ENCODE measurements at regions not wholly inside any gene's neighbourhood (a gene's known extent, or its start where the extent isn't known, plus 50 kb on each side); places are given as distances from the start of the nearest gene placed in this dataset.
"Not testable (repeated sequence)": the region's sequence is repeated elsewhere in the genome, so short reads cannot be mapped to it uniquely, and the experiment has no call there.

DNA sequence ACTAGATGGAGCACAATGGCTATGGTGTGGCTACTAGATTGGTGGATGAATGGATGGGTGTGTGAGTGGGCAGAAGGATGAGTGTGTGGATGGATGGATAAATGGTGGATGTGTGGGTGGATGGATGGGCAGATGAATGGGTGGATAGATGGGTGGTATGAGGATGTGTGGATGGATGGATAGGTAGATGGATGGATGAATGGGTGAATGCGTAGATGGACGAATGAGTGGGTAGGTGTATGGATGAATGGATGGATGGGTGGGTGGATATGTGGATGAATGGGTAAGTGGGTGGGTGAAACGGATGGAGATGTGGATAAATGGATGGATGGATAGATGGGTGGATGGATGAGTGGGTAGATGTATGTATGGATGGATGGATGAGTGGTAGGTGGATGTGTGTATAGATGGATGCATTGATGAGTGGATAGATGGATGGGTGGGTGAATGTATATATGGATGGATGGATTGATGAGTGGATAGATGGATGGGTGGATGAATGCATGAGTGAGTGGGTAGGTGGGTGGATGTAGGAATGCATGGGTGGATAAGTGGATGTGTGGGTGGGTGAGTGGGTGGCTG, 114.2 kb downstream of the TEX29 start:
- no peak for DNase-seq (ENCODE audit: extremely low read depth, low read depth)
- TF ChIP-seq, protein P1, sequence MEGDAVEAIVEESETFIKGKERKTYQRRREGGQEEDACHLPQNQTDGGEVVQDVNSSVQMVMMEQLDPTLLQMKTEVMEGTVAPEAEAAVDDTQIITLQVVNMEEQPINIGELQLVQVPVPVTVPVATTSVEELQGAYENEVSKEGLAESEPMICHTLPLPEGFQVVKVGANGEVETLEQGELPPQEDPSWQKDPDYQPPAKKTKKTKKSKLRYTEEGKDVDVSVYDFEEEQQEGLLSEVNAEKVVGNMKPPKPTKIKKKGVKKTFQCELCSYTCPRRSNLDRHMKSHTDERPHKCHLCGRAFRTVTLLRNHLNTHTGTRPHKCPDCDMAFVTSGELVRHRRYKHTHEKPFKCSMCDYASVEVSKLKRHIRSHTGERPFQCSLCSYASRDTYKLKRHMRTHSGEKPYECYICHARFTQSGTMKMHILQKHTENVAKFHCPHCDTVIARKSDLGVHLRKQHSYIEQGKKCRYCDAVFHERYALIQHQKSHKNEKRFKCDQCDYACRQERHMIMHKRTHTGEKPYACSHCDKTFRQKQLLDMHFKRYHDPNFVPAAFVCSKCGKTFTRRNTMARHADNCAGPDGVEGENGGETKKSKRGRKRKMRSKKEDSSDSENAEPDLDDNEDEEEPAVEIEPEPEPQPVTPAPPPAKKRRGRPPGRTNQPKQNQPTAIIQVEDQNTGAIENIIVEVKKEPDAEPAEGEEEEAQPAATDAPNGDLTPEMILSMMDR (IDR thresholded peaks at IDR 0.05; ENCODE audit: low read depth, low read length) = no peak

DNA sequence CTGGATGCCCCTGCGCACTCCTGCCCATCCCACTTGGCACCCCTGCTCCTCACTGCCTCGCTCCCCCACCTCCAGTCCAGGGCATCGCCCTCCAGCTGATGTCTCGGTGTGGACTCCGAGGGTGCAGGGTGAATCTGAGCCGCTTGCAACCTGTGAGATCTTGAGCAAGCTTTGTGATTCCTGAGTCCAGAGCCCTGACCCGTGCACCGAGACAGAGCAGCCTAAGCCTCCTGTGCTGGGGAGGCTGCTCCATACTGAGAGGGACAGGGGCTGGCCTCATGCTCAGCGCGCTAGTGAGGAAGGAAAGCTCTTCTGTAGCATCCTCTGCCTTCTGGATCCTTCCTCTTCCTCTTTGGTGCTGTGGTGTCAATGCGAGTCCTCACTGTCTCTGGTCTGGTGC, 116.0 kb downstream of the TEX29 start:
- TF ChIP-seq, protein P1 (IDR thresholded peaks at IDR 0.05; ENCODE audit: low read depth, low read length) = no peak
- no peak for DNase-seq (ENCODE audit: extremely low read depth, low read depth)

DNA sequence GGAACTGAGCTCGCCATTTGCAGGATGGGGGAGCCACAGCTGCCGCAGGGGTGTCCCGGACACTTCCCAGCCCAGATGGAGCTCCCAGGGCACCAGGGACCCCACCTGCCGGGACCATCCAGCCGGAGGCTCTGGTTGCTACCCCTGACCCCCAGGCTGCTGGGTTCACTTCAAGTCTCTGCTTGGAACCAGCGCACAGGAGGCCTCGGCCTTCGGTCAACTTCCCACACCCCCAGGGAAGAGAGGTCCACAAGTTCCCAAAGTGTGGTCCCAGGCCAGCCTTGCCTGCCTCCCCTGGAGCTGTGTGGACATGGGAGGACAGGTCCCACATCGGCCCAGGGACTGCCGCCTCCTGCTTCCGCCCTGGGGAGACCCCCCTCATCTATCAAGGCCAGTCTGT, 117.0 kb downstream of the TEX29 start:
- TF ChIP-seq, protein P1 (IDR thresholded peaks at IDR 0.05; ENCODE audit: low read depth, low read length) = no peak
- DNase-seq (ENCODE audit: extremely low read depth, low read depth) = no peak

- DNase-seq (ENCODE audit: extremely low read depth, low read depth) = no peak
- TF ChIP-seq, protein P1 (IDR thresholded peaks at IDR 0.05; ENCODE audit: low read depth, low read length) = no peak
Observed at GRCh38 chr13:111437856-111438547, 117.6 kb downstream of the TEX29 start.

DNA sequence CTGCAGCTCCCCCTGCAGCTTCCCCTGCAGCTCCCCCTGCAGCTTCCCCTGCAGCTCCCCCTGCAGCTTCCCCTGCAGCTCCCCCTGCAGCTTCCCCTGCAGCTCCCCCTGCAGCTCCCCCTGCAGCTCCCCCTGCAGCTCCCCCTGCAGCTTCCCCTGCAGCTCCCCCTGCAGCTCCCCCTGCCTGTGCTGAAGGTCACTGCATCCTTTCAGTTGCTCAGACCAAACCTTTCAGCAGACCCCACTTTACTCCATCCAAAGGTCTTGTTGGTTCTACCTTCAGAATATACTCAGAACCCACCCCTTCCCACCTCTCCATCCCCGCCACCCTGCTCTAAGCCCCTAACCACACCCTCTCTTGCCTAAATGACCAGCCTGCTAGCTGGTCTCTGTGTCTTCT, 120.0 kb downstream of the TEX29 start:
- DNase-seq (ENCODE audit: extremely low read depth, low read depth) = not testable (repeated sequence)
- TF ChIP-seq, protein P1 (IDR thresholded peaks at IDR 0.05; ENCODE audit: low read depth, low read length) = peak; percentile 24

DNA sequence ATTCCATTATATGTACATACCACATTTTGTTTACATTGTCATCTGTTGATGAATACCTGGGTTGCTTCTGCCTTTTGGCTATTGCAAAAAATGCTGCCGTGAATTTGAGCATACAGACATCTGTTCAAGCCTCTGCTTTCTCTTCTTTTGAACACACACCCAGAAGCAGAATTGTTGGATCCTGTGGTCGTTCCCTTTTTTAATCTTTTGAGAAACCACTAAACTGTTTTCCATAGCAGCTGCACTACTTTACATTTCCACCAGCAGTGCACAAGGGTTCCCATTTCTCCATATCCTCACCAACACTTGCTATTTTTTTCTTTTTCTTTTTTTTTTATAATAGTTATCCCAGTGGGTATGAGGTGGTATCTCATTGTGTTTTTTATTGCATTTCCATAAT, 123.5 kb downstream of the TEX29 start:
- TF ChIP-seq, protein P1 (IDR thresholded peaks at IDR 0.05; ENCODE audit: low read depth, low read length) = no peak
- DNase-seq (ENCODE audit: extremely low read depth, low read depth) = no peak

DNA sequence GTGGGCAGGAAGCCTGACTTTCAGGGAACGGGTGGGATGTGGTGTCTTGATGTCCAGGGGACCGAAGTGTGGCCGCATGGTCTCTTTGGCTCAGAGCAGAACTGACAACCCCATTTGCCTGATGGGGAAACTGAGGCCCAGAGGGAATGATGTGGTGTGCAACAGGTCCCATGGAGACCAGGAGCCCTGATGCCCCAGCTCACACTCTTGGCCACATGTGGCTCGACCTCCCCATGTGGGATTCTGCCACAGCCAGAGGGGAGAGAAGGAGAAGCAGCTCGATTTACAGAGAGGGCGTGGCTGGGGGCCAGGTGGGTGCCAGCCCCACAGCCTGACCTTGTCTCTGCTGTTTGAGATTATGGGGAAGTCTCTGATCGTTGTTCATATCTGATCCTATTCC, 128.1 kb downstream of the TEX29 start:
- no peak for DNase-seq (ENCODE audit: extremely low read depth, low read depth)
- TF ChIP-seq, protein P1 (IDR thresholded peaks at IDR 0.05; ENCODE audit: low read depth, low read length) = no peak
